ENCODE measurements at regions not wholly inside any gene's neighbourhood (a gene's known extent, or its start where the extent isn't known, plus 50 kb on each side); places are given as distances from the start of the nearest gene placed in this dataset.

GRCh38 chr13:80436571-80437169, 95.7 kb upstream of the SPRY2 start:
- TF ChIP-seq CTCF (IDR thresholded peaks at IDR 0.05) (no peak), POLR2A (IDR thresholded peaks at IDR 0.05) (no peak)

Measured in sigmoid colon (tissue), 3 donors.